Natural killer cell (primary cell): ENCODE measurements at regions not wholly inside any gene's neighbourhood (a gene's known extent, or its start where the extent isn't known, plus 50 kb on each side); places are given as distances from the start of the nearest gene placed in this dataset.

ENCODE experiments used
- ATAC-seq, 3 donors: fragments of 150-1000 bp in 2 of 3; fragments of 200-7000 bp in 1 of 3; cut with Tn5 transposase; 1 replicate in 1 of 3; 2 replicates in 2 of 3; pipeline ENCODE4 v1.10.0; 2021; ENCODE audit warnings: mild to moderate bottlenecking in 2 of 3, moderate library complexity in 2 of 3
- DNase-seq, 2 donors: peaks; one replicate each; pipeline versions ENCODE4 v3.0.0 to v3.0.0-alpha.2; 2013 to 2021; ENCODE audit warnings: mixed read lengths in 1 of 2
- H3K27ac ChIP-seq: one replicate; pipeline ENCODE4 v1.5.1; 2013; ENCODE audit warnings: mild to moderate bottlenecking, low read length
- H3K27me3 ChIP-seq: one replicate; pipeline ENCODE4 v1.6.1; 2013; ENCODE audit warnings: low read length; ENCODE audit not compliant: control insufficient read depth, insufficient read depth
- H3K36me3 ChIP-seq: one replicate; pipeline ENCODE4 v1.6.1; 2013; ENCODE audit warnings: low read length; ENCODE audit not compliant: control insufficient read depth, insufficient read depth
- H3K4me1 ChIP-seq: one replicate; pipeline ENCODE4 v1.6.1; 2013; ENCODE audit warnings: low read length; ENCODE audit not compliant: control insufficient read depth, insufficient read depth
- H3K4me3 ChIP-seq: one replicate; pipeline ENCODE4 v1.5.1; 2013; ENCODE audit warnings: low read length
- H3K9me3 ChIP-seq: one replicate; pipeline ENCODE4 v1.6.1; 2013; ENCODE audit warnings: low read length; ENCODE audit not compliant: control insufficient read depth, insufficient read depth
- H3K27ac Mint-ChIP-seq, 2 donors: one replicate each; pipeline ENCODE4 v1.8.0; 2022; ENCODE audit warnings: mild to moderate bottlenecking in 2 of 2, mixed read lengths in 2 of 2, moderate library complexity in 1 of 2
- H3K27me3 Mint-ChIP-seq, 2 donors: one replicate each; pipeline ENCODE4 v1.8.0; 2022; ENCODE audit warnings: low read depth in 2 of 2, mixed read lengths in 2 of 2
- H3K36me3 Mint-ChIP-seq: one replicate; pipeline ENCODE4 v1.8.0; 2022; ENCODE audit warnings: mixed read lengths
- H3K4me1 Mint-ChIP-seq, 2 donors: one replicate each; pipeline ENCODE4 v1.8.0; 2022; ENCODE audit warnings: mixed read lengths in 2 of 2
- H3K4me3 Mint-ChIP-seq: one replicate; pipeline ENCODE4 v1.8.0; 2022; ENCODE audit warnings: mild to moderate bottlenecking, moderate library complexity, mixed read lengths
- H3K9me3 Mint-ChIP-seq, 2 donors: one replicate each; pipeline ENCODE4 v1.8.0; 2022; ENCODE audit warnings: mixed read lengths in 2 of 2
- WGBS: methylation state at CpG from one replicate; pipeline ENCODE4 v1.1.7; 2013; ENCODE audit warnings: missing lambda C conversion rate; ENCODE audit not compliant: insufficient coverage; 5-methylcytosine and 5-hydroxymethylcytosine counted together
- intact Hi-C: fragments of 100-400 bp; cut with micrococcal nuclease; formaldehyde crosslinking; loops from one replicate; pipeline ENCODE4 v1.14.2; 2022
- TF ChIP-seq, protein P1 (sequence below): fragments of 200-600 bp; IDR thresholded peaks from one replicate; pipeline ENCODE4 v1.8.0; 2022; ENCODE audit warnings: antibody characterized with exemption

GRCh38 chr1:4928186-4928585, 273.8 kb downstream of the AJAP1 start:
- H3K36me3 Mint-ChIP-seq: no peaks in the 10 kb centered on the region
- Histone ChIP-seq H3K36me3 (no peaks in the 10 kb centered on the region), H3K4me3 (no peak overlapping the region), H3K27me3 (no peaks in the 10 kb centered on the region), H3K4me1 (no peaks in the 10 kb centered on the region), H3K9me3 (no peaks in the 10 kb centered on the region), H3K27ac (no peak overlapping the region)
- no peaks in the 10 kb centered on the region for H3K9me3 Mint-ChIP-seq
- WGBS: 89% methylated on average over 5 of the region's 6 CpGs
- ATAC-seq (no peak), DNase-seq (no peak)
- H3K4me1 Mint-ChIP-seq: no peaks in the 10 kb centered on the region
- TF ChIP-seq, protein P1, sequence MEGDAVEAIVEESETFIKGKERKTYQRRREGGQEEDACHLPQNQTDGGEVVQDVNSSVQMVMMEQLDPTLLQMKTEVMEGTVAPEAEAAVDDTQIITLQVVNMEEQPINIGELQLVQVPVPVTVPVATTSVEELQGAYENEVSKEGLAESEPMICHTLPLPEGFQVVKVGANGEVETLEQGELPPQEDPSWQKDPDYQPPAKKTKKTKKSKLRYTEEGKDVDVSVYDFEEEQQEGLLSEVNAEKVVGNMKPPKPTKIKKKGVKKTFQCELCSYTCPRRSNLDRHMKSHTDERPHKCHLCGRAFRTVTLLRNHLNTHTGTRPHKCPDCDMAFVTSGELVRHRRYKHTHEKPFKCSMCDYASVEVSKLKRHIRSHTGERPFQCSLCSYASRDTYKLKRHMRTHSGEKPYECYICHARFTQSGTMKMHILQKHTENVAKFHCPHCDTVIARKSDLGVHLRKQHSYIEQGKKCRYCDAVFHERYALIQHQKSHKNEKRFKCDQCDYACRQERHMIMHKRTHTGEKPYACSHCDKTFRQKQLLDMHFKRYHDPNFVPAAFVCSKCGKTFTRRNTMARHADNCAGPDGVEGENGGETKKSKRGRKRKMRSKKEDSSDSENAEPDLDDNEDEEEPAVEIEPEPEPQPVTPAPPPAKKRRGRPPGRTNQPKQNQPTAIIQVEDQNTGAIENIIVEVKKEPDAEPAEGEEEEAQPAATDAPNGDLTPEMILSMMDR: no peak
- H3K4me3 Mint-ChIP-seq: no peak overlapping the region
- H3K27me3 Mint-ChIP-seq: no peaks in the 10 kb centered on the region
- intact Hi-C loops: no loop called here
- H3K27ac Mint-ChIP-seq: no peak overlapping the region

DNA sequence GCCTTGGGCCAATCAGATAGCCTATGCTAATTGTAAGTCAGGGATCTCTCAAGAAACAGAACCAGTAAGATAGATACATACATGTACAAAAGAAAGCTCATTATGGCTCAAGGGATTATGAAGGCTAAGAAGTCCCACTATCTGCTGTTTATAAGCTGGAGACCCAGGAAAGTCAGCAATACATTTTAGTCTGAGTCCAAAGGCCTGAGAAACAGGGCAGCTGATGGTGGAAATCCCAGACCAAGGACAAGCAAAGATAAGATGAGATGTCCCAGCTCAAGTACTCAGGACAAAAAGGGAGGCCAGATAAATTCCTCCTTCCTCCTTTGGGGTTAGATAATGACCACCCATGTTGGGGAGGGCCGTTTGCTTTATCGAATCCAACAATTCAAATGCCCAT, 269.9 kb downstream of the AJAP1 start:
- H3K27me3 Mint-ChIP-seq: peaks cover 0 to 10% of the 10 kb centered on the region in 2 donors
- Histone ChIP-seq H3K4me3 (no peak overlapping the region), H3K27me3 (no peaks in the 10 kb centered on the region), H3K27ac (no peak overlapping the region), H3K36me3 (no peaks in the 10 kb centered on the region), H3K9me3 (no peaks in the 10 kb centered on the region), H3K4me1 (no peaks in the 10 kb centered on the region)
- no peaks in the 10 kb centered on the region for H3K36me3 Mint-ChIP-seq
- no peak overlapping the region for H3K27ac Mint-ChIP-seq
- intact Hi-C loops: no loop called here
- no peaks in the 10 kb centered on the region for H3K4me1 Mint-ChIP-seq
- no peak overlapping the region for H3K4me3 Mint-ChIP-seq
- ATAC-seq: no peak
- TF ChIP-seq, protein P1: no peak
- WGBS: 67% methylated on average over 2 of the region's 2 CpGs
- H3K9me3 Mint-ChIP-seq: peaks cover 0 to 2% of the 10 kb centered on the region in 2 donors
- no peak for DNase-seq

DNA sequence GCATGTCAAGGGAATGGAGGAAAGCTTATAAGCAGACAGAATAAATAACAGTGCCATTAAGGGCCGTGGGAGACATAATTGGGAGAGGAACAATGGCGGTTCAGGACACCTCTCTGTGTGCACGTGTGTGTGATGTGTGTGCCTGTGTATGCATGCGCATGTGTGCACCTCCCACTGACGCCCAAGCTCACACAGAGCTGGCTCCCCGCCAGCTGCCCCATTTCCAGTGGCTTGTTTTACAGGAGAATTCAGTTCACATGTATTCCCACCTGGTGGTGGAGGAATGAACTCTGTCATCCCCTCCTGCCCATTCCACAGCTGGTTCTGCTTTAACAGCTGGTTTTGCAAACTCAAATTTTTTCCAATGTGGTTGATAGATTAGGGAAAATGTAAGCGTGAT, 262.2 kb downstream of the AJAP1 start:
- no peaks in the 10 kb centered on the region for H3K36me3 ChIP-seq

DNA sequence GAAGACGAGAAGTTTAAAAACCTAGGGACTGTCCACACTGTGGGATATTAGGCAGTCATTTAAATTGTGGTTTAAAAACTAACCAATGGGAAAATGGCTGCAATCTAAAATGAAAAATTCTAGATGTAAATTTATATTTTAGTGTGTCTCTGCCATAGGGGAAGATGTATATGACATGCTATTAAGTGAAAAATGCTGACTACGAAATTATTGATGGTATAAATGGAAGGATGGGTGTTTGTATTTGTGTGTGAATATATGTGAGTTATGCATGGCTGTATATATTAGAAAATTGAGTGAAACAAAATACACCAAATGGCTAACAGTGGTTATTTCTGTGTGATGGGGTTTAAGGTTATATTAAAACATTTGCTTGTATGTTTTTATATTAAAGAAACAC, 260.7 kb downstream of the AJAP1 start:
- peaks cover 8 to 11% of the 10 kb centered on the region in 2 donors for H3K27me3 Mint-ChIP-seq
- DNase-seq (no peak), ATAC-seq (no peak)
- no peak overlapping the region for H3K27ac Mint-ChIP-seq
- WGBS: 72% methylated on average over 2 of the region's 2 CpGs
- no peaks in the 10 kb centered on the region for H3K9me3 ChIP-seq
- H3K27ac ChIP-seq: no peak overlapping the region
- no peaks in the 10 kb centered on the region for H3K27me3 ChIP-seq
- intact Hi-C loops: no loop called here
- H3K4me1 ChIP-seq: no peaks in the 10 kb centered on the region
- no peak overlapping the region for H3K4me3 Mint-ChIP-seq
- TF ChIP-seq, protein P1: no peak
- peaks cover 0 to 2% of the 10 kb centered on the region in 2 donors for H3K9me3 Mint-ChIP-seq
- no peaks in the 10 kb centered on the region for H3K36me3 Mint-ChIP-seq
- no peak overlapping the region for H3K4me3 ChIP-seq
- no peaks in the 10 kb centered on the region for H3K36me3 ChIP-seq
- H3K4me1 Mint-ChIP-seq: no peaks in the 10 kb centered on the region

More for the DNA sequence above, 262.2 kb downstream of the AJAP1 start:
- peaks cover 8 to 13% of the 10 kb centered on the region in 2 donors for H3K27me3 Mint-ChIP-seq
- intact Hi-C loops: no loop called here
- H3K9me3 ChIP-seq: no peaks in the 10 kb centered on the region
- no peaks in the 10 kb centered on the region for H3K4me1 ChIP-seq
- H3K4me1 Mint-ChIP-seq: no peaks in the 10 kb centered on the region
- TF ChIP-seq, protein P1: no peak
- H3K9me3 Mint-ChIP-seq: peaks cover 0 to 2% of the 10 kb centered on the region in 2 donors
- H3K36me3 Mint-ChIP-seq: no peaks in the 10 kb centered on the region
- H3K27ac ChIP-seq: no peak overlapping the region
- H3K4me3 ChIP-seq: no peak overlapping the region
- no peak overlapping the region for H3K4me3 Mint-ChIP-seq
- 80% methylated on average over 7 of the region's 7 CpGs for WGBS
- no peak for DNase-seq
- no peak for ATAC-seq
- no peak overlapping the region for H3K27ac Mint-ChIP-seq
- no peaks in the 10 kb centered on the region for H3K27me3 ChIP-seq
